PC-9 (cell line): ENCODE measurements at regions not wholly inside any gene's neighbourhood (a gene's known extent, or its start where the extent isn't known, plus 50 kb on each side); places are given as distances from the start of the nearest gene placed in this dataset.

Source experiments
- EZH2 ChIP-seq: fragments of 200-600 bp; sonication (generic); IDR thresholded peaks from 2 replicates; pipeline ENCODE4 v1.8.0; 2017; ENCODE audit warnings: antibody characterized with exemption, low read depth
- TF ChIP-seq, protein P1 (sequence below): fragments of 200-600 bp; sonication (generic); conservative IDR thresholded peaks from 2 replicates; pipeline ENCODE4 v1.6.1; 2017; ENCODE audit warnings: mixed run types, antibody characterized with exemption, mild to moderate bottlenecking, moderate library complexity

DNA sequence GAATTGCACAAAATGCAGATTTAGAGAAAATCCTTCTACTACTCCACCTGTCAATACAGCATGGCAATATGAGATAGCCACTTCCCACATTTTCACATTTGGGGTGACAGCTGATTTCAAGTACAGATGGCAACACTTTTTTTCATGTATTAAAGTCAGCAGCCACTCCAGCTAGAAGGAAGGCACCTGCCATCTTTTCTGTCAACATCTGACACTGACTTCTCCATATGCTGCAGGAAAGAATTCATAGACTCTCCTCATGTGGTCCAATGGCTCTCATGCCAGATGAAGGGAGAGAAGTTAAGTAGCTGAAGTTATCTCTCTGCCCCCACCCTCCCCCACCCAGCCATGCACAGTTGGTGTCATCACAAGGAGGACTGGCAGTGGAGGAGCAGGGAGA is 912.0 kb downstream of the SORCS1 start:
- TF ChIP-seq, protein P1, sequence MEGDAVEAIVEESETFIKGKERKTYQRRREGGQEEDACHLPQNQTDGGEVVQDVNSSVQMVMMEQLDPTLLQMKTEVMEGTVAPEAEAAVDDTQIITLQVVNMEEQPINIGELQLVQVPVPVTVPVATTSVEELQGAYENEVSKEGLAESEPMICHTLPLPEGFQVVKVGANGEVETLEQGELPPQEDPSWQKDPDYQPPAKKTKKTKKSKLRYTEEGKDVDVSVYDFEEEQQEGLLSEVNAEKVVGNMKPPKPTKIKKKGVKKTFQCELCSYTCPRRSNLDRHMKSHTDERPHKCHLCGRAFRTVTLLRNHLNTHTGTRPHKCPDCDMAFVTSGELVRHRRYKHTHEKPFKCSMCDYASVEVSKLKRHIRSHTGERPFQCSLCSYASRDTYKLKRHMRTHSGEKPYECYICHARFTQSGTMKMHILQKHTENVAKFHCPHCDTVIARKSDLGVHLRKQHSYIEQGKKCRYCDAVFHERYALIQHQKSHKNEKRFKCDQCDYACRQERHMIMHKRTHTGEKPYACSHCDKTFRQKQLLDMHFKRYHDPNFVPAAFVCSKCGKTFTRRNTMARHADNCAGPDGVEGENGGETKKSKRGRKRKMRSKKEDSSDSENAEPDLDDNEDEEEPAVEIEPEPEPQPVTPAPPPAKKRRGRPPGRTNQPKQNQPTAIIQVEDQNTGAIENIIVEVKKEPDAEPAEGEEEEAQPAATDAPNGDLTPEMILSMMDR: no peak
- TF ChIP-seq EZH2: no peak
